Pancreas (tissue), 10 donors: ENCODE measurements at regions not wholly inside any gene's neighbourhood (a gene's known extent, or its start where the extent isn't known, plus 50 kb on each side); places are given as distances from the start of the nearest gene placed in this dataset.

ENCODE experiments used
- ATAC-seq, 4 donors: fragments of 200-7000 bp; cut with Tn5 transposase; one replicate each; pipeline versions ENCODE4 v1.8.0 to v1.9.1; 2020; ENCODE audit warnings: mild to moderate bottlenecking in 4 of 4, moderate library complexity in 4 of 4
- DNase-seq, 6 donors: peaks; one replicate each; pipeline ENCODE4 v3.0.0-alpha.2; 2020
- FAIRE-seq: peaks from 2 replicates; lab custom pipeline; 2012; peaks lifted over from hg19 to GRCh38; lab: Jason Lieb, UNC
- H3K27ac ChIP-seq, 4 donors: fragments of 200-600 bp; sonication (generic); 1 replicate in 3 of 4; 2 replicates in 1 of 4; pipeline versions ENCODE4 v1.5.0 to v1.8.0; 2020
- H3K27me3 ChIP-seq, 4 donors: fragments of 200-600 bp; one replicate each; pipeline ENCODE4 v1.8.0; 2021
- H3K36me3 ChIP-seq, 3 donors: fragments of 200-600 bp; sonication (generic) in 1 of 3; one replicate each; pipeline versions ENCODE4 v1.5.0 to v1.8.0; 2020 to 2021
- H3K4me1 ChIP-seq, 3 donors: fragments of 200-600 bp; one replicate each; pipeline ENCODE4 v1.8.0; 2021
- H3K4me3 ChIP-seq, 4 donors: fragments of 200-600 bp; sonication (generic) in 2 of 4; one replicate each; pipeline versions ENCODE4 v1.5.0 to v1.8.0; 2020 to 2021
- H3K9me3 ChIP-seq, 4 donors: fragments of 200-600 bp; one replicate each; pipeline ENCODE4 v1.8.0; 2021
- WGBS, 2 donors: extraction: QIAGEN DNeasy Blood & Tissue Kit; methylation state at CpG; one replicate each; pipeline ENCODE4 v1.1.7; 2013; 5-methylcytosine and 5-hydroxymethylcytosine counted together
- intact Hi-C, 3 donors: fragments of 100-400 bp; cut with DNase I; formaldehyde crosslinking; loops; one replicate each; pipeline versions ENCODE4 v1.11.1 to v1.14.2; 2022
- TF ChIP-seq, protein P1 (sequence below), 4 donors: fragments of 200-600 bp; sonication (generic) in 3 of 4; IDR thresholded peaks; one replicate each; pipeline versions ENCODE4 v1.5.0 to v1.8.0; 2021; ENCODE audit warnings: antibody characterized with exemption in 4 of 4
- donor health status: healthy with polysubstance abuse.
- donor health status: DM: no; HTN: no; CAD: no; lungs with moderate emphysema.
- donor health status: DM: no; HTN: no; CAD: no.
- donor health status: control.
- donor health status: control.
- donor health status: Bipolar disorder and iron deficiency.
- donor health status: DM: yes; HTN: yes; CAD: no.
- donor health status: DM: no; HTN: no; CAD: no.
- donor health status: DM: no; HTN: no; CAD: no.
- donor health status: DM: yes; HTN: yes; CAD: no.

DNA sequence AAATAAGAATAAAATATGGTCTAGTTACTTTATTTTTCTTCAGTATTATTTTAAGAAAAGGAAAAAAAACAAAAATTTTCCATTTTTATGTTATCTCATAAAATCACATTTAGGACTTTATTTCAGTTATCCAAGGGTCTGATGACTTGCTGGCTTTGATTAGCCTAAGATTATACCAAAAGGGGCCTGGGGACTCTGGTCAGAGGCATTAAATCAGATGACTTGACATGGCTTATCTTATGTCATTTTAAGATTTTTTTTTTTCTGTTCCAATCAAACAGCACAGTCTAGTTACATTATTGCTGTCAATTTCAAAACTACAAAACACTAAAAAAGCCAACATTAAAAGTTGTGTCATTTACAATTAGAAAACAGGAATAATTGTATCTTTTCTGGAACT, 725.4 kb upstream of the NR2F2 start:
- intact Hi-C loops: no loop called here
- TF ChIP-seq, protein P1, sequence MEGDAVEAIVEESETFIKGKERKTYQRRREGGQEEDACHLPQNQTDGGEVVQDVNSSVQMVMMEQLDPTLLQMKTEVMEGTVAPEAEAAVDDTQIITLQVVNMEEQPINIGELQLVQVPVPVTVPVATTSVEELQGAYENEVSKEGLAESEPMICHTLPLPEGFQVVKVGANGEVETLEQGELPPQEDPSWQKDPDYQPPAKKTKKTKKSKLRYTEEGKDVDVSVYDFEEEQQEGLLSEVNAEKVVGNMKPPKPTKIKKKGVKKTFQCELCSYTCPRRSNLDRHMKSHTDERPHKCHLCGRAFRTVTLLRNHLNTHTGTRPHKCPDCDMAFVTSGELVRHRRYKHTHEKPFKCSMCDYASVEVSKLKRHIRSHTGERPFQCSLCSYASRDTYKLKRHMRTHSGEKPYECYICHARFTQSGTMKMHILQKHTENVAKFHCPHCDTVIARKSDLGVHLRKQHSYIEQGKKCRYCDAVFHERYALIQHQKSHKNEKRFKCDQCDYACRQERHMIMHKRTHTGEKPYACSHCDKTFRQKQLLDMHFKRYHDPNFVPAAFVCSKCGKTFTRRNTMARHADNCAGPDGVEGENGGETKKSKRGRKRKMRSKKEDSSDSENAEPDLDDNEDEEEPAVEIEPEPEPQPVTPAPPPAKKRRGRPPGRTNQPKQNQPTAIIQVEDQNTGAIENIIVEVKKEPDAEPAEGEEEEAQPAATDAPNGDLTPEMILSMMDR (IDR thresholded peaks at IDR 0.05): no peak
- H3K27ac ChIP-seq: no peak overlapping the region

GRCh38 chr15:95606551-95606950, 723.9 kb upstream of the NR2F2 start:
- TF ChIP-seq, protein P1 (IDR thresholded peaks at IDR 0.05): no peak
- ATAC-seq (no peak), FAIRE-seq (no peak), DNase-seq (no peak)
- Histone ChIP-seq H3K27me3 (peaks cover 0 to 6% (median 0%) of the 10 kb centered on the region in 4 donors), H3K4me3 (no peak overlapping the region), H3K4me1 (peaks cover 0 to 3% (median 0%) of the 10 kb centered on the region in 3 donors), H3K27ac (no peak overlapping the region), H3K36me3 (no peaks in the 10 kb centered on the region), H3K9me3 (no peaks in the 10 kb centered on the region)
- intact Hi-C loops: no loop called here
- WGBS, 2 donors: 83 to 88% methylated on average over 2 of the region's 2 CpGs

More for the DNA sequence above, 725.4 kb upstream of the NR2F2 start:
- no peaks in the 10 kb centered on the region for H3K9me3 ChIP-seq
- no peak for FAIRE-seq
- no peaks in the 10 kb centered on the region for H3K36me3 ChIP-seq
- no peak overlapping the region for H3K4me3 ChIP-seq
- H3K27me3 ChIP-seq: peaks cover 0 to 6% (median 0%) of the 10 kb centered on the region in 4 donors
- no peak for ATAC-seq
- no peak for DNase-seq
- peaks cover 0 to 3% (median 0%) of the 10 kb centered on the region in 3 donors for H3K4me1 ChIP-seq

GRCh38 chr15:95608371-95608770, 722.1 kb upstream of the NR2F2 start:
- intact Hi-C loops: no loop called here
- no peaks in the 10 kb centered on the region for H3K9me3 ChIP-seq
- peaks cover 0 to 6% (median 0%) of the 10 kb centered on the region in 4 donors for H3K27me3 ChIP-seq
- TF ChIP-seq, protein P1 (IDR thresholded peaks at IDR 0.05): no peak
- ATAC-seq (no peak), FAIRE-seq (no peak), DNase-seq (no peak)
- no peaks in the 10 kb centered on the region for H3K36me3 ChIP-seq
- peaks cover 0 to 3% (median 0%) of the 10 kb centered on the region in 3 donors for H3K4me1 ChIP-seq
- no peak overlapping the region for H3K4me3 ChIP-seq
- WGBS, 2 donors: 87 to 96% methylated on average over 4 of the region's 4 CpGs
- H3K27ac ChIP-seq: no peak overlapping the region

- no peak for ATAC-seq
- H3K36me3 ChIP-seq: no peaks in the 10 kb centered on the region
- H3K9me3 ChIP-seq: no peaks in the 10 kb centered on the region
- no peak overlapping the region for H3K4me3 ChIP-seq
- no peak overlapping the region for H3K27ac ChIP-seq
- H3K27me3 ChIP-seq: peaks cover 0 to 6% (median 0%) of the 10 kb centered on the region in 4 donors
- peaks cover 0 to 2% (median 0%) of the 10 kb centered on the region in 3 donors for H3K4me1 ChIP-seq
- intact Hi-C loops: no loop called here
- WGBS, 2 donors: 75 to 87% methylated on average over 3 of the region's 3 CpGs
- DNase-seq: no peak
- FAIRE-seq: no peak
- TF ChIP-seq, protein P1 (IDR thresholded peaks at IDR 0.05): no peak
These were observed 721.4 kb upstream of the NR2F2 start for GRCh38 chr15:95609096-95609495.

GRCh38 chr15:95610945-95611344, 719.6 kb upstream of the NR2F2 start:
- TF ChIP-seq, protein P1 (IDR thresholded peaks at IDR 0.05): no peak
- Histone ChIP-seq H3K4me3 (no peak overlapping the region), H3K4me1 (no peaks in the 10 kb centered on the region), H3K9me3 (no peaks in the 10 kb centered on the region), H3K27ac (no peak overlapping the region), H3K36me3 (no peaks in the 10 kb centered on the region), H3K27me3 (peaks cover 0 to 6% (median 0%) of the 10 kb centered on the region in 4 donors)
- FAIRE-seq (no peak), DNase-seq (no peak), ATAC-seq (no peak)
- 88 to 93% methylated on average over 2 of the region's 2 CpGs for WGBS, 2 donors
- intact Hi-C loops: no loop called here
